ENCODE measurements at regions not wholly inside any gene's neighbourhood (a gene's known extent, or its start where the extent isn't known, plus 50 kb on each side); places are given as distances from the start of the nearest gene placed in this dataset.

- TF ChIP-seq EZH2 (IDR thresholded peaks at IDR 0.05; ENCODE audit: insufficient read depth, poor library complexity, severe bottlenecking) (no peak), EZH2phosphoT487 (IDR thresholded peaks at IDR 0.05; ENCODE audit: insufficient read depth, low read depth) (no peak)
These were observed 64.1 kb upstream of the TMPRSS15 start for GRCh38 chr21:18467715-18468114.
